Stomach smooth muscle (tissue), 2 donors: ENCODE measurements at regions not wholly inside any gene's neighbourhood (a gene's known extent, or its start where the extent isn't known, plus 50 kb on each side); places are given as distances from the start of the nearest gene placed in this dataset.

Source experiments
- H3K27ac ChIP-seq: one replicate; pipeline ENCODE4 v1.7.0; 2013; ENCODE audit warnings: mild to moderate bottlenecking, low read length, inconsistent platforms
- H3K27me3 ChIP-seq, 2 donors: one replicate each; pipeline ENCODE4 v1.7.0; 2013; ENCODE audit warnings: low read length in 2 of 2; ENCODE audit not compliant: insufficient read depth in 2 of 2, control insufficient read depth in 1 of 2
- H3K36me3 ChIP-seq, 2 donors: one replicate each; pipeline ENCODE4 v1.7.0; 2013; ENCODE audit warnings: low read length in 2 of 2; ENCODE audit not compliant: control insufficient read depth in 2 of 2, insufficient read depth in 2 of 2
- H3K4me1 ChIP-seq: one replicate; pipeline ENCODE4 v1.7.0; 2013; ENCODE audit warnings: low read length; ENCODE audit not compliant: control insufficient read depth, insufficient read depth
- H3K4me3 ChIP-seq, 2 donors: one replicate each; pipeline ENCODE4 v1.7.0; 2013; ENCODE audit warnings: low read length in 2 of 2
- H3K9ac ChIP-seq, 2 donors: one replicate each; pipeline ENCODE4 v1.7.0; 2013; ENCODE audit warnings: low read length in 2 of 2, mild to moderate bottlenecking in 1 of 2
- H3K9me3 ChIP-seq, 2 donors: one replicate each; pipeline ENCODE4 v1.7.0; 2013; ENCODE audit warnings: low read length in 2 of 2; ENCODE audit not compliant: control insufficient read depth in 2 of 2
- donor health status: healthy.
- donor health status: Pancreatic carcinoma.

- H3K36me3 ChIP-seq: no peaks in the 10 kb centered on the region
- no peak overlapping the region for H3K27ac ChIP-seq
- H3K9me3 ChIP-seq: no peaks in the 10 kb centered on the region
- H3K27me3 ChIP-seq: no peaks in the 10 kb centered on the region
- no peak overlapping the region for H3K4me3 ChIP-seq
- H3K4me1 ChIP-seq: no peaks in the 10 kb centered on the region
- no peak overlapping the region for H3K9ac ChIP-seq
Observed at GRCh38 chr2:16275131-16275530, 334.8 kb downstream of the MYCN start.

- H3K9me3 ChIP-seq: no peaks in the 10 kb centered on the region
- H3K4me1 ChIP-seq: no peaks in the 10 kb centered on the region
- H3K4me3 ChIP-seq: no peak overlapping the region
Observed at GRCh38 chr2:16273111-16273510, 332.8 kb downstream of the MYCN start.

GRCh38 chr2:16272038-16272788, 331.9 kb downstream of the MYCN start:
- no peaks in the 10 kb centered on the region for H3K4me1 ChIP-seq

More at GRCh38 chr2:16273111-16273510, 332.8 kb downstream of the MYCN start:
- Histone ChIP-seq H3K9ac (no peak overlapping the region), H3K36me3 (no peaks in the 10 kb centered on the region), H3K27me3 (no peaks in the 10 kb centered on the region), H3K27ac (no peak overlapping the region)

GRCh38 chr2:16271231-16271896, 331.0 kb downstream of the MYCN start:
- Histone ChIP-seq H3K9ac (no peak overlapping the region), H3K4me3 (no peak overlapping the region), H3K4me1 (no peaks in the 10 kb centered on the region), H3K36me3 (no peaks in the 10 kb centered on the region), H3K27ac (no peak overlapping the region), H3K9me3 (peaks cover 0 to 2% of the 10 kb centered on the region in 2 donors), H3K27me3 (no peaks in the 10 kb centered on the region)

More at GRCh38 chr2:16272038-16272788, 331.9 kb downstream of the MYCN start:
- no peak overlapping the region for H3K9ac ChIP-seq
- no peaks in the 10 kb centered on the region for H3K27me3 ChIP-seq
- H3K36me3 ChIP-seq: no peaks in the 10 kb centered on the region
- H3K9me3 ChIP-seq: no peaks in the 10 kb centered on the region
- no peak overlapping the region for H3K27ac ChIP-seq
- H3K4me3 ChIP-seq: no peak overlapping the region

- no peaks in the 10 kb centered on the region for H3K27me3 ChIP-seq
- H3K9me3 ChIP-seq: peaks cover 0 to 2% of the 10 kb centered on the region in 2 donors
- no peak overlapping the region for H3K27ac ChIP-seq
- H3K4me1 ChIP-seq: no peaks in the 10 kb centered on the region
- H3K36me3 ChIP-seq: no peaks in the 10 kb centered on the region
- no peak overlapping the region for H3K9ac ChIP-seq
- H3K4me3 ChIP-seq: no peak overlapping the region
Observed at GRCh38 chr2:16270441-16270840, 330.1 kb downstream of the MYCN start.

- no peaks in the 10 kb centered on the region for H3K4me1 ChIP-seq
- H3K27me3 ChIP-seq: no peaks in the 10 kb centered on the region
- no peaks in the 10 kb centered on the region for H3K36me3 ChIP-seq
- H3K9ac ChIP-seq: no peak overlapping the region
- no peak overlapping the region for H3K27ac ChIP-seq
- peaks cover 0 to 2% of the 10 kb centered on the region in 2 donors for H3K9me3 ChIP-seq
- no peak overlapping the region for H3K4me3 ChIP-seq
Observed at GRCh38 chr2:16268301-16269000, 328.1 kb downstream of the MYCN start.

- no peak overlapping the region for H3K9ac ChIP-seq
- no peaks in the 10 kb centered on the region for H3K36me3 ChIP-seq
- no peaks in the 10 kb centered on the region for H3K27me3 ChIP-seq
- peaks cover 0 to 2% of the 10 kb centered on the region in 2 donors for H3K9me3 ChIP-seq
- no peaks in the 10 kb centered on the region for H3K4me1 ChIP-seq
- H3K4me3 ChIP-seq: no peak overlapping the region
- H3K27ac ChIP-seq: no peak overlapping the region
Observed at GRCh38 chr2:16266571-16266970, 326.2 kb downstream of the MYCN start.

- Histone ChIP-seq H3K9me3 (peaks cover 0 to 2% of the 10 kb centered on the region in 2 donors), H3K27me3 (no peaks in the 10 kb centered on the region), H3K4me1 (no peaks in the 10 kb centered on the region), H3K9ac (no peak overlapping the region), H3K4me3 (no peak overlapping the region), H3K36me3 (no peaks in the 10 kb centered on the region), H3K27ac (no peak overlapping the region)
Observed at GRCh38 chr2:16264931-16265540, 324.7 kb downstream of the MYCN start.

GRCh38 chr2:16264491-16264890, 324.1 kb downstream of the MYCN start:
- no peak overlapping the region for H3K27ac ChIP-seq
- no peaks in the 10 kb centered on the region for H3K4me1 ChIP-seq
- H3K36me3 ChIP-seq: no peaks in the 10 kb centered on the region
- H3K9me3 ChIP-seq: peaks cover 0 to 2% of the 10 kb centered on the region in 2 donors
- H3K9ac ChIP-seq: no peak overlapping the region
- no peaks in the 10 kb centered on the region for H3K27me3 ChIP-seq
- H3K4me3 ChIP-seq: no peak overlapping the region

- Histone ChIP-seq H3K27me3 (no peaks in the 10 kb centered on the region), H3K27ac (no peak overlapping the region), H3K9me3 (peaks cover 0 to 2% of the 10 kb centered on the region in 2 donors)
Observed at GRCh38 chr2:16263241-16263890, 323.0 kb downstream of the MYCN start.

More at GRCh38 chr2:16263241-16263890, 323.0 kb downstream of the MYCN start:
- Histone ChIP-seq H3K9ac (no peak overlapping the region), H3K4me3 (no peak overlapping the region), H3K36me3 (no peaks in the 10 kb centered on the region), H3K4me1 (no peaks in the 10 kb centered on the region)
